Cerebellar cortex (tissue), 1 donor: ENCODE measurements at regions not wholly inside any gene's neighbourhood (a gene's known extent, or its start where the extent isn't known, plus 50 kb on each side); places are given as distances from the start of the nearest gene placed in this dataset.
A peak's percentile ranks its signal among the peaks of the same experiment; 100 is the strongest.
"Not testable (repeated sequence)": the region's sequence is repeated elsewhere in the genome, so short reads cannot be mapped to it uniquely, and the experiment has no call there.

Experiments used
- DNase-seq: peaks from one replicate; pipeline ENCODE4 v3.0.0-alpha.2; 2015; ENCODE audit warnings: low spot score

- DNase-seq = no peak
Observed at GRCh38 chr2:146786396-146786795, 1058.4 kb upstream of the ACVR2A start.

GRCh38 chr2:146785101-146785500, 1059.7 kb upstream of the ACVR2A start:
- no peak for DNase-seq

DNA sequence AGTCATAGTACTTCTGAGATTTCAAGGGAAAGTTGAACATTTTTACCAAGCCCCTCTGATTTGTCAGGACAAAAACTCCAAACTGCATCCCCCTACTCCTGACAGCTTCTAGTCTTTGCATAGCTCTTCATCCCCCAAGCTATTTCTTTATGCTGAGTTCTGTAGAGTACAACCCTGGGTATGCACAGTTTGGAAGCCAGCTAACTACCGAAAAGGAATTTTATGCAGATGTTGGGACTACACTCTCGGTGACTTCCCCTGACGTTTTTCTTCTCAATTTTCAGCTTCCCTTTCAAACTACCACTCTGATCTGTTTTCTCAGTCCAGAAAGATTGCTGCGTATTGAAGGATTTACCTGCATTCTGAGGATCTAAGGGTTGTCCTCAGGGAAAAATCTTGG, 1060.2 kb upstream of the ACVR2A start:
- DNase-seq = no peak

DNA sequence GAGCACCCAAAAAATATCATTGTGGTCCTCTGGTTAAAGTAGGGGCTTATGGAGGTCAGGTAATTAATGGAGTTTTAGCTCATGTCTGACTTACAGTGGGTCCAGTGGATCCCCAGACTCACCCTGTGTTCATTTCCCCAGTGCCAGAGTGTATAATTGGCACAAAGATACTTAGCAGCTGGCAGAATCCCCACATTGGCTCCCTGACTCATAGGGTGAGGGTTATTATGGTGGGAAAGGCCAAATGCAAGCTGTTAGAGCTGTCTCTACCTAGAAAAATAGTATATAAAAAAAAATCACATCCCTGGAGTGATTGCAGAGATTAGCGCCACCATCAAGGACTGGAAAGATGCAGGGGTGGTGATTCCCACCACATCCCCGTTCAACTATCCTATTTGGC, 1067.6 kb upstream of the ACVR2A start:
- DNase-seq = no peak

DNA sequence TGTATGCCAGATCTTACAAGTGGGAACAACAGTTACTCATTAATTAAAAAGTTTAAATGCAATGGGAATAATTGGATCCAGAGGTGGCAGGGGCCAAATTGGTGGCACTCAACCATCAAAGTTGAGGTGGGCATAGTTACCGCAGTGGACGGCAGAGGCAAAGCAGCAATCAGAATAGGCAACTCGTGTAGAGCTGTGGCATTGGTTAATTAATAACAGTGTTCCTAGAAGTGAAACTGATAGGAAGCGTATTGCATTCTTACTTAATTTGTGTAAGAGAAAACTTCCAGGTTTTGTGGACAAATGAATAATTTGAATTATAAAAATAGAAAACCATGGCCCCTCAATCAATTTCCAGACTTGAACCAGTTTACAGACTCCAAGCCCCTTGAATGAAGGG, 1068.2 kb upstream of the ACVR2A start:
- no peak for DNase-seq

DNA sequence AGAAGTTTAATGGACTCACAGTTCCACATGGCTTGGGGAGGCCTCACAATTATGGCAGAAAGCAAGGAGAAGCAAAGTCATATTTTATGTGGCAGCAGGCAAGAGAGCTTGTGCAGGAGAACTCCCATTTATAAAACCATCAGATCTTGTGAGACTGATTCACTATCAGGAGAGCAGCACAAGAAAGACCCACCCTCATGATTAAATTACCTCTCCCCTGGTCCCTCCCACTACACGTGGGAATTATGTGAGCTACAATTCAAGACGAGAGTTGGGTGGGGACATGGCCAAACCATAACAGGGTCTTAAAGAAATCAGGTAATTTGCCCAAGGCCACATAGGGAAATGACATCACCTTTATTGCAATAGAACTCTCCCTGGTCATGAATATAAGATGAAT, 1073.3 kb upstream of the ACVR2A start:
- DNase-seq = no peak

DNA sequence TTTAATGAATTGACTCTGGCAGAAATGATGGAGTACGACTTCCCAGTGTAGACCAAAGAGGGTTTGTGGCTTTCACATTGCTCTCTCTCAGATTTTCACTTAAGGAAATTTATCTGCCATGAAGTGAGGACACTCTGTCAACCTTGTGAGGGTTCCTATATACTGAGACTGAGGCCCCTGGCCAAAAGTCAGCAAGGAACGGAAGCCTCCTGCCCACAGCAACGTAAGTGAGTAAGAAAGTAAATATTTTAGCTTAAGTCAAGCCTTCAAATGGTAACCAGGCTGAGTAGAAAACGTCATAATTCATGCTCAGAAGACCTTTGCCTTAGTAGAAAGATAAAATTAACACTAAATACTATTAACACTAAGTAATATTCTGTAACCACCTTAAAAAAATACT, 1080.5 kb upstream of the ACVR2A start:
- no peak for DNase-seq

DNA sequence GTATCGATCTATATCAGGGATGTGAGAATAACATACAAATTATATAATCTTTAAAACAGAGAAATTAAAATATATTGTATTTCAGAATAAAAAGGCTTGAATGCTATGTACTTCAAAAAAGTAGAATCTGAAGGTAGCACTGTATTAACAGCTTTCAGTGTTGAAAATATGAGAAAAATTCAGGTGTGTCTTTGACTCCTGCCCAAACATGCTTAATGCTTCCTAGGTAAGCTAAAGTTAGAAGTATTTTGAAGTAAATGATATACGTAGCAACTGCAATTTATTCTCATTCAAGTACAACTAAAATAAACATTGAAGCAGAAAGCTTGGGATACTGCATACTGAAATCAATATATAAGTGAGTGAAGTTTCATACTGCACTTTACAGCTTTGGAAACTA, 1082.0 kb upstream of the ACVR2A start:
- no peak for DNase-seq

- DNase-seq = no peak
Observed at GRCh38 chr2:146754606-146755005, 1090.2 kb upstream of the ACVR2A start.

DNA sequence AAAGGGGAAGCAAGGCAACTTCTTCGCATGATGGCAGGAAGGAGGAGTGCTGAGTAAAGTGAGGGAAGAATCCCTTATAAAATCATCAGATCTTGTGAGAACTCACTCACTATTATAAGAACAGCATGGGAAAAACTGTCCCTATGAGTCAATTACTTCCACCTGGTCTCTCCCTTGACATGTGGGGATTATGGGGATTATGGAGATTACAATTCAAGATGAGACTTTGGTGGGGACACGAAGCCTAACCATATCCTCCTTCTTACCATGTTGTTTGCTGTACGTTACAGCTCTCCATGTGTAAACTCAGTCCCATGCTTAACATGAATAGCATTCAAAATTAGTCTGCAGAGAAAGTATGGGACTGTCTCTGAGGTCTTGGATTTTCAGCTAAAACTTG, 1096.8 kb upstream of the ACVR2A start:
- no peak for DNase-seq

DNA sequence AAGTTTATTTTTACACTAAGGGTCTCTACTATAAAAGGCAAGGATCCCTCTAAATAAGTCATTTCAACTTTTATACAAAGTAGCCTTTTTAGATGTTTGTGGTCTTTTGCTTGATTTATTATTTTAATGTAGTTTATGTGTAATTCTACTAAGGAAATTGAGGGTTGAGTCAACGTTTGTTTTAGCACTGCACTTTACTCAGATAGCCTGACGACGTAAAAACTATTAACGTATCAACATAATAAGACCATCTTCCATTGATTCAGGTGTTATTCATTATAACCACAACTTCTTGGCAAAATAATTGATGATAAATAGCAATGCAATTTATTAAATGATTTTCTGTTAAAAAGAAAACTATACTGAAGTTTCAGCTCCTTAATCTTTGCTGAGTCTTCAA, 1103.6 kb upstream of the ACVR2A start:
- no peak for DNase-seq

DNA sequence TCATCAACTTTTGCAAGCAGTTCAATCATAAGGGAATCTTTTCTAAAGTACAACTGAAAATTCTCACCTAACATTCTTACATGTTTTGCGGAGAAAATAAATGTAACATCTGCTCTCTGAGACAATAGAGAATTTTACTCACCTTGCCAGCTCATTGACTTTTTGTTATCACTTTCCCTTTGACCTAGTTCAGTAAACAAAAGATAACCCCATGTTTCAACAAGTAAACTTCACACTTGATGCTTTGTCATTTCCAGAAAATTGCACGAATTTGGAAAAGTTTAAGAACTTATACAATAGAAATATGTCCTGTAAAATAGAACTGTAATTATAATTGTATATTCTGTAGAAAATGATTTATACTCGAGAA, 1110.0 kb upstream of the ACVR2A start:
- no peak for DNase-seq

GRCh38 chr2:146734042-146734820, 1110.6 kb upstream of the ACVR2A start:
- DNase-seq = peak; percentile 38

DNA sequence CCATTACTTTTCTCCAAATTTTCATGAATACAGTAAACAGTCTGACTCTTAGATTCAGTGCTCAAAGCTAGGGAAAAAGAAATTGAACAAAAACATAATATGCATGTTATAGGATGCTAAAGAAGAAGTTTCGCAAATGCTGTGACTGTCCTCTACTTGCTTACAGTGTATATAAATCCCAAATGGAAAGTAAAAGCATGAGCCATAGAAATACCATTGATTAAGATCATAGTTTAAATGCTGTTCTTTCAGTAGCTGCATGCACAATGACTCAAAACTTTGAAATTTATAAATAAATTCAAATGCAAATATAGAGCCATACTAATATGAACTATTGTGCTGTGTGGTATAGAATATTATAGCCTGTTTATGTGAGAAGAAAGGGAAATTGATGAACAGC, 1113.9 kb upstream of the ACVR2A start:
- DNase-seq = no peak

GRCh38 chr2:146721486-146721885, 1123.3 kb upstream of the ACVR2A start:
- no peak for DNase-seq

- DNase-seq = no peak
Observed at GRCh38 chr2:146720170-146720569, 1124.7 kb upstream of the ACVR2A start.

DNA sequence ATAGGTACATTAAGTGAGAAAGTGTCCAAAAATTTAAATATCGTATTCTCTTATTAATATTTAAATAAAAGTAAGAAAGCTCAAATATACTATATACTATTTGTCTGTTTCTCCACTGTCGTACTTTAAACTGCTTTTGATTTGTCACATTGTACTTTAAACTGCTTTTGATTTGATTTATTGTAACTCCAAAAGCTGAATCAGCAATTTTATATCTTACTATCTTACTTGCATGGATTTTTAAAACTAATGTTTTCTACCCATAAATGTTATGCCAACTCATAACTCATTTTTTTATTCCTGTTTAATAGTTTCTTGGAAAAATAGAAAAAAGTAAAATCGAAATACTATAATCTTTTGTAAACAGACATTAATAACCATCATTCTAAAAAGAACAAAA, 1128.2 kb upstream of the ACVR2A start:
- DNase-seq = no peak

DNA sequence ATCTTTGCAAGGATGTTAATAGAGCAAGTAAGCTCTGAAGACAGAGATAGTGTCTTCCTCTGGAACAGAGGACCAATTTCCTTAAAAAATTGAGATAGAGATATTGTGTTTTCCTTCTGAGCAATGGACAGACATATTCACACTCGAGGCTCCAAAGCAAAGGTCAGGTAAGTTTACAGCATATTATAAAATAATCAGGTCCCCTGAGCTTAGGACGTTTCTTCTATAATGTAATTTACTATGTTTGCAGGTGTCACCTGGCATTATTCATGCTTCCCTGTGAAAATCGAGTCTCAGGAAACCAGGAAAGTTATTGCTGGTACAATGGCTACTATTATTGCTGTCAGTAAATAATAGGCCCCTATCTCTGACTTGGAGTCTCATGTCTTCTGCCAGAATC, 1135.8 kb upstream of the ACVR2A start:
- DNase-seq = no peak

DNA sequence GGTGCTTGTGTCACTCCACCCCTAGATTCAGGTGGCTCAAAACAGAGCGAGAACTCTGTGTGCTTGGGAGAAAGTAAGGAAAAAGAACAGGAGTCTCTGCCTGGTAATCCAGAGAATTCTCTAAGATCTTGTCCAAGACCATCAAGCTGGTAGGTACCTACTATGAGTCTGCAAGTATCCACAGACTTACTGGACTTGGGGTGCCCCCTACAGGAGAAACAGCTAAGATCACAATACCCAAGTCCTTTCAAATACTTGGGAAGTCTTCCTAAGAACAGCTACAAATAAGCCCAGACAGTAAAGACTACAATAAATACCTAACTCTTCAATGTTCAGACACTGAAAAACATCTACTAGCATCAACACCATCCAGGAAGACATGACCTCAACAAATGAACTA, 1143.6 kb upstream of the ACVR2A start:
- no peak for DNase-seq

DNA sequence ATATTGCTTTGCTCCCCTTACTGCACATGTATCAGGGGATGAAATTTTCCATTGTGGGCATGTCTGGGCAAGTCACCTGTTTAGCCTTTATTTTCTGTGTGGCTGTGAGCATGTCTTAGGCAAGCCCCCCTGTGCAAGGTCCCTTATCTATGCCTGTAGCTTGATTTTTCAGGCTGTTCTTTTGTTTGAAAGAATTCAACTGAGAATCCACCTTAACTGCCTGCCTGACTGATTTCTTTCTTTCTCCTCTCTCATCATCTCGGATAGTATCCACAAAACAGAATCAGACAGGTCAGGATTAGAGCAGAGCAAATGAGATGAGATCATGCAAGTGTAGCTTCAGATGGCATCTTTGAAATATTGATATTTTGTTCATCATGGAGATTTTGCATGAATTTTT, 1147.5 kb upstream of the ACVR2A start:
- DNase-seq = no peak

- not testable (repeated sequence) for DNase-seq
Observed at GRCh38 chr2:146696787-146697186, 1148.0 kb upstream of the ACVR2A start.

DNA sequence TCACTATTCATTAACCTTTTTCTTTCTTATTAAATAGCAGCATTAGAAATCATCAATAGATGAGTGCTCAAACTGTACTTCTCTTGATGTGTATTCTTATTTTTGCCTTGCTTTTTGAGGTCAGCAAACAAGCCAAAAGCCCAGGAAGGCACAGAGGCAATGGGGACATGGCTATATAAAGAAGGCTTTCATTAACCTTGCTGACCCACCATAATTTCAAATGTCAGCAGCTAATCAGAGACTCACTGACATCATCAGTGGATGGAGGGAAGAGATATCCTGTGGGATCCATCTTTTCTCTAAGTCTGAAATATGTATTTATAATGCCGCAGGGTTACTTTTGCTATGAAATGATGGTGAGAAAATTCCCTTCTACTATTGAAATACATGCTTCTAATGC, 1162.8 kb upstream of the ACVR2A start:
- DNase-seq = no peak

DNA sequence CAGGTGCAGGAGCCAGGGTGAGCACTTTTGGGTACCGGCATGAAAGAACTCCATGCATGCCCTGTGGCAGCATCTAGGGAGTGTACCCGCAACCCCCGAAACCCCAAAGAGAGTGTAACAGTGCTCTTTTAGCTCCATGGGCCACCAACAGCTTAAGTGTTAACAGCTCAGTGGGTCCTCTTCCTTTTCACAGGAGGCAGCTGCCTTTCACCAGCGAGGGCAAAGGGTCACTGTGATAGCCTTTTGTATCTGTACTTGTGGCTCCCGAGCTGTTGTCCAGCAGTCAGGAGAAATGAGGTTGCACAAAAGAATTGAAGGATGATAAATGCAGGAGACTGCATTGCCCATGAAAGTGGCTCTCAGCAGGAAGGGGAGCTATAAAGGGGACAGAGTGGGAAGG, 1166.3 kb upstream of the ACVR2A start:
- no peak for DNase-seq

DNA sequence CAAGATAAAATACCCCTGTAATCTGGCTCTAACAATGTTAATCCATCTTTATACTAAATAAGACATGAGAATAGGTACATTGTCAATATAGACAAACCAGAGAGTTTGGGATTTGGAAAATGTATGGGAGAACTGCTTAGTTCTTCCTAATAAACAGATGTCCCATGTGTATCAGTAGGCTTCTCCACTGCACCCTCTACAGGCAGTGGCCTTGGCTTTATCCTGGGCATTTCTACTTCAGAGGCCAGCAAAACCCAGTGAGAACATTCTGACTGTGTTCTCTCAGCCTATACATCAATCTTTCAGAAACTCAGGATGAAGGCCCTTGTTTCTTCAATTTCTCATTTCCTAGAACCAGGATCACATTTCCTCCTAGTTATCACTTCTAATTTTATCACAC, 1167.5 kb upstream of the ACVR2A start:
- no peak for DNase-seq

- no peak for DNase-seq
Observed at GRCh38 chr2:146669735-146670134, 1175.1 kb upstream of the ACVR2A start.
